Smooth muscle cell (in vitro differentiated cells): ENCODE measurements at regions not wholly inside any gene's neighbourhood (a gene's known extent, or its start where the extent isn't known, plus 50 kb on each side); places are given as distances from the start of the nearest gene placed in this dataset.
A peak's percentile ranks its signal among the peaks of the same experiment; 100 is the strongest.

ENCODE experiments used
- DNase-seq: peaks from one replicate; lab custom pipeline; 2025; ENCODE audit not compliant: unreplicated experiment; lab: John Stamatoyannopoulos, UW
- H2AFZ ChIP-seq: fragments of 200-600 bp; sonication (generic); 2 replicates; pipeline ENCODE4 v1.6.0; 2016; ENCODE audit warnings: antibody characterized with exemption, low read depth, mild to moderate bottlenecking
- H3F3A ChIP-seq: fragments of 200-600 bp; sonication (generic); 2 replicates; pipeline ENCODE4 v1.6.0; 2017; ENCODE audit warnings: antibody characterized with exemption, low read depth
- H3K27ac ChIP-seq: fragments of 200-600 bp; sonication (generic); 2 replicates; pipeline ENCODE4 v1.5.1; 2016; ENCODE audit warnings: low read depth, mild to moderate bottlenecking
- H3K27me3 ChIP-seq: fragments of 200-600 bp; sonication (generic); 2 replicates; pipeline ENCODE4 v1.6.1; 2016; ENCODE audit warnings: low read depth, mild to moderate bottlenecking
- H3K36me3 ChIP-seq: fragments of 200-600 bp; sonication (generic); 2 replicates; pipeline ENCODE4 v1.5.1; 2016; ENCODE audit warnings: low read depth
- H3K4me1 ChIP-seq: fragments of 200-600 bp; sonication (generic); 2 replicates; pipeline ENCODE4 v1.5.1; 2016; ENCODE audit warnings: low read depth
- H3K4me2 ChIP-seq: fragments of 200-600 bp; sonication (generic); 2 replicates; pipeline ENCODE4 v1.6.0; 2016; ENCODE audit warnings: mild to moderate bottlenecking
- H3K4me3 ChIP-seq: fragments of 200-600 bp; sonication (generic); 2 replicates; pipeline ENCODE4 v1.5.1; 2016; ENCODE audit warnings: mild to moderate bottlenecking
- H3K79me2 ChIP-seq: fragments of 200-600 bp; sonication (generic); 2 replicates; pipeline ENCODE4 v1.6.0; 2016; ENCODE audit warnings: low read depth, mild to moderate bottlenecking
- H3K9ac ChIP-seq: fragments of 200-600 bp; sonication (generic); 2 replicates; pipeline ENCODE4 v1.6.0; 2016; ENCODE audit warnings: low read depth
- H3K9me3 ChIP-seq: fragments of 200-600 bp; sonication (generic); replicated peaks from 2 replicates; pipeline ENCODE4 v1.5.1; 2016; ENCODE audit warnings: low read depth
- H4K20me1 ChIP-seq: fragments of 200-600 bp; sonication (generic); 2 replicates; pipeline ENCODE4 v1.6.0; 2016; ENCODE audit warnings: low read depth
- WGBS: methylation state at CpG from one replicate; pipeline ENCODE4 v1.1.7; 2016; ENCODE audit warnings: low lambda C conversion rate; 5-methylcytosine and 5-hydroxymethylcytosine counted together
- TF ChIP-seq, protein P1 (sequence below): fragments of 200-600 bp; sonication (generic); IDR thresholded peaks from 2 replicates; pipeline ENCODE4 v1.5.1; 2017; ENCODE audit warnings: borderline replicate concordance, mild to moderate bottlenecking, antibody characterized with exemption; ENCODE audit not compliant: insufficient read depth, poor library complexity, severe bottlenecking

DNA sequence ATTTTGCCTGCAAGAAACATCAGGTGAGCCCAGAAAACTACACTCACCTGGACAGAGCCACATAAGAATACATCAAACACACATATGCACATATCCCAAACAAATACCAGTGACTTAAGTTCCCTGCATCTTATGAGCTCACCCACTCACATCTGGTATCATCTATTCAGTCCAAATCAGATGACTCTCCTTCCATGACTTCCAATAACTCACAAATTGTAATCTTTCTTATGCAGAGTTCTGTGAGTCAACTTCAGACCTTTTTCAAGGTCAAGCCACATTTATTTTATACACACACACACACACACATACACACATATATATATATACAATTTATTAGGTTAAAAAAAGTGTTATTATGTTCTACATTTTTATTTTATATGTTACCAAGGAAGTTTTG is 1711.9 kb upstream of the CDH9 start:
- Histone ChIP-seq H3K9me3 (no peaks in the 10 kb centered on the region), H3K79me2 (no peaks in the 10 kb centered on the region), H2AFZ (no peak overlapping the region), H3K4me2 (no peak overlapping the region), H3K4me1 (no peaks in the 10 kb centered on the region), H3K4me3 (no peak overlapping the region), H3K36me3 (no peaks in the 10 kb centered on the region), H3F3A (no peaks in the 10 kb centered on the region), H3K27ac (no peak overlapping the region), H4K20me1 (no peaks in the 10 kb centered on the region), H3K9ac (no peak overlapping the region), H3K27me3 (no peaks in the 10 kb centered on the region)
- no peak for DNase-seq
- TF ChIP-seq, protein P1, sequence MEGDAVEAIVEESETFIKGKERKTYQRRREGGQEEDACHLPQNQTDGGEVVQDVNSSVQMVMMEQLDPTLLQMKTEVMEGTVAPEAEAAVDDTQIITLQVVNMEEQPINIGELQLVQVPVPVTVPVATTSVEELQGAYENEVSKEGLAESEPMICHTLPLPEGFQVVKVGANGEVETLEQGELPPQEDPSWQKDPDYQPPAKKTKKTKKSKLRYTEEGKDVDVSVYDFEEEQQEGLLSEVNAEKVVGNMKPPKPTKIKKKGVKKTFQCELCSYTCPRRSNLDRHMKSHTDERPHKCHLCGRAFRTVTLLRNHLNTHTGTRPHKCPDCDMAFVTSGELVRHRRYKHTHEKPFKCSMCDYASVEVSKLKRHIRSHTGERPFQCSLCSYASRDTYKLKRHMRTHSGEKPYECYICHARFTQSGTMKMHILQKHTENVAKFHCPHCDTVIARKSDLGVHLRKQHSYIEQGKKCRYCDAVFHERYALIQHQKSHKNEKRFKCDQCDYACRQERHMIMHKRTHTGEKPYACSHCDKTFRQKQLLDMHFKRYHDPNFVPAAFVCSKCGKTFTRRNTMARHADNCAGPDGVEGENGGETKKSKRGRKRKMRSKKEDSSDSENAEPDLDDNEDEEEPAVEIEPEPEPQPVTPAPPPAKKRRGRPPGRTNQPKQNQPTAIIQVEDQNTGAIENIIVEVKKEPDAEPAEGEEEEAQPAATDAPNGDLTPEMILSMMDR: no peak

DNA sequence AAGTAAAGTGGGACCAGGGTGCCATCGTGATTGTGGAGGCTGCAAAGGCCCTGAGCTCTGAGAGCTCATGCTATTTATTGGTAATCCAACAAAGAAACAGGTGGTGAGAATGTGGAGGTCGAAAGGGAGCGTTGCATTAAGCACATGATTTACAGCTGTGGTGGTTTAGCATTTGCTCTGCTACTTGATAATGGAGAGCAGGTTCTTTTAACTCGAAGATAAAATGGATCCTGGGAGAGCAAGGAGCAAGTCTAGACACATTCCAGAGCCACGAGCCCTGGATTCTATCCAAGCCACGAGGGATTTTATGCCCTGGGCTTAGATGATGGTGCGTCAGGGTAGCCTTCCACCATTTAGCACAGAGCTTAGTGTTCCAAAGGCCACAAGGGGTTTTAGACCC is 1710.1 kb upstream of the CDH9 start:
- WGBS: 32% methylated on average over 7 of the region's 7 CpGs
- Histone ChIP-seq H3K27ac (peak overlapping the region; percentile 42), H3K79me2 (no peaks in the 10 kb centered on the region), H4K20me1 (no peaks in the 10 kb centered on the region), H3K4me3 (no peak overlapping the region), H3K4me2 (no peak overlapping the region), H3F3A (no peaks in the 10 kb centered on the region), H3K36me3 (no peaks in the 10 kb centered on the region), H3K27me3 (no peaks in the 10 kb centered on the region), H3K4me1 (peaks cover 4% of the 10 kb centered on the region), H2AFZ (no peak overlapping the region), H3K9me3 (no peaks in the 10 kb centered on the region), H3K9ac (no peak overlapping the region)
- TF ChIP-seq, protein P1: no peak
- DNase-seq: no peak

DNA sequence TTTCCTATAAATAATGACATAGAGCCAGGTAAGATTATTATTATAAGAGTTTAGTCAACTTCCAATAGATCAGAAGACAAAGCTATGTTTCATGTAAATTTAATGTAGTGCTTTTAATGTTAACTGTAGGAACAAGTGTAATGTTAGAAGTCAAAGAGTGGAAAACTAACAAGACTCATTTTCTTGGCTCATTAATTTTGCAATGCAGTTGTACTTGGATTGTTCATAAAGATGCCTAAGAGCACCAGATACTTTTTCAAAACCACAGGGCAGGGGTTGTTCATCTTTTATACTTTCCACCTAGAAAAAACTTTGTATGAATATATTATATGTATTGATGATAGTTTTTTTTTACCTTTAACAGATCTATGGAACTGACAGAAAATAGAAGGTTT is 1705.3 kb upstream of the CDH9 start:
- Histone ChIP-seq H3K9me3 (no peaks in the 10 kb centered on the region), H3F3A (no peaks in the 10 kb centered on the region), H3K36me3 (no peaks in the 10 kb centered on the region), H3K27me3 (no peaks in the 10 kb centered on the region), H3K79me2 (no peaks in the 10 kb centered on the region), H3K4me1 (peaks cover 6% of the 10 kb centered on the region), H3K9ac (no peak overlapping the region), H3K4me3 (no peak overlapping the region), H3K4me2 (peak overlapping the region; percentile 8), H3K27ac (no peak overlapping the region), H4K20me1 (no peaks in the 10 kb centered on the region), H2AFZ (no peak overlapping the region)
- TF ChIP-seq, protein P1: no peak
- no peak for DNase-seq

DNA sequence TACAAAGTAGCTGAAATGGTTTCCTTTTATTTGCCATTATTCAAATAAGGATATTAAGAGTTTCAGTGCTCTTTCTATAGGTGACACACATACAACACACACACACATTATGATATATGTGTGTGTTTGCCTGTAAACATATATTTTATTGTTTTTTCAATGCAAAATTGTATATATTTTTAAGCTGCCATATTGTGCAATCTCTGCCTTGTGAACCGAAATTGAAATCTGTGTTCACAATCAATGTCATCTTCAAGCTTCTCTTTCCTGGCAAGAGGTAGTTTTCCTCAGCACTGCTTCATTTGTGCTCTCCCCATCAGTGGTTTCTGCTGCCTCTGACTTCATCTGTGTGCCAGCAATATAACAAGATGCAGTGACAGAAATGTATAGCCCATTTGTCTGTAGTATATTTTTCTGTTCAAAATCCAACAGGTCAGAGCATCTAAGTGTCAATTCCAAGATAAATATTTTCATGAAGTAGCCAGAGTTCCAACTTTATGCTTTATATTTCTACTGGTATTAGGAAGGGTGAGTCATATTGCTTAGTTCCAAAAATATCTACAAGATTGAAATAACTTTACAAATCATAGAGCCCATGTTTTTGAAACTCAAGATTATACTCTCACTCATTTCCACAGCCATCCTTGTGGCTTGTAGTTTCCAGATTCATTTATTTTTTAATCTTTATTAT is 1704.8 kb upstream of the CDH9 start:
- 0% methylated on average over 1 of the region's 1 CpG for WGBS
- Histone ChIP-seq H4K20me1 (no peaks in the 10 kb centered on the region), H3F3A (no peaks in the 10 kb centered on the region), H3K79me2 (no peaks in the 10 kb centered on the region), H3K36me3 (no peaks in the 10 kb centered on the region), H3K9ac (no peak overlapping the region), H3K4me2 (peak overlapping the region; percentile 8), H3K27ac (no peak overlapping the region), H3K4me3 (no peak overlapping the region), H3K4me1 (peaks cover 6% of the 10 kb centered on the region), H2AFZ (no peak overlapping the region), H3K9me3 (no peaks in the 10 kb centered on the region), H3K27me3 (no peaks in the 10 kb centered on the region)
- TF ChIP-seq, protein P1: no peak
- DNase-seq: no peak
